HG02973 (cell line): ENCODE measurements at regions not wholly inside any gene's neighbourhood (a gene's known extent, or its start where the extent isn't known, plus 50 kb on each side); places are given as distances from the start of the nearest gene placed in this dataset.

Source experiments
- ATAC-seq: cut with Tn5 transposase; IDR thresholded peaks from one replicate; pipeline ENCODE4 v1.9.1; 2021; ENCODE audit warnings: moderate library complexity; ENCODE audit not compliant: unreplicated experiment

DNA sequence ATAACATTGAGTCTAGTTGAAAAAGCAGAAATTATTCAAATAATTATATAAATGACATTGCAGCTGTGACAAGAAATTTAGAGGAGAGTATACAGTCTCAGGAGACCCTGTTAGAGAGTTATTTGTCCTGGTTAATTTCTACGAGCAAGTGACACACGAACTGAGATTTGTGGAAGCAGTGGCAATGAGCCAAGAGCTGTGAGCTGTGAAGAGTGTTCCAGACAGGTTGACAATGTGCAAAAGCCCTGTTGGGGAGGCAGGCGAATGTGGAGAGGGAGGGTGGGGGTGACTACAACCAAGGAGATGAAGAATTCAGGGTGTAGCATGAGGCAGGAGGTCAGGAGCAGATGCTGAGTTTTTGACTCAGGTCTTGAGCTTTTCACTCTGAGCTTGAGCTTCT is 620.2 kb upstream of the TENM4 start:
- ATAC-seq, result no peak

DNA sequence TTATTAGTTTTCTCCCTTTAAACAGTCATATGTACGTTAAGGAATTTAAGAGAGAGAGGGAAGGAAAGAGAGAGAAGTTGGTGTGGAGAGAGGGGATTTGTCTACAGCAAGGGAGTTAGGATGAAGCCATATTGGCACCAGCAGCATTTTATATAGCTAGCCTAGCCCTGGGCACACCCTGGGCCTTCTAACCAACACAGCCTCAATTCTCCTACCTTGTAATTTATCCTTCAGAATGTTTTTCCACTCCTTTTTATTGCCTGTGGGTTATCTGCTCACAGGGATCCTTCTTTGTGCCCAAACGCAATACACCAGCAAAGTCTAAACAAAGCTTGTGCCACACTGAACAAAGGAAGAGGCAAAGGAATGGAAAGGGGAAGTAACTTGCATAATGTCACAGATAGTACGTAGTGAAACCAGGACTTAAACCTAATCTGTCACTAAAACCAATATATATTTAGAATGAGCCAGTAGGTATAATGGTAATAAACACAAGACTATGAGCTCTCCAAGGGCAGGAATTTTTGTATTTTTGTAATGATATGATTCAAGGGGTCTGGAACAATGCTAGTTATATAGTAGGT is 613.8 kb upstream of the TENM4 start:
- no peak for ATAC-seq

DNA sequence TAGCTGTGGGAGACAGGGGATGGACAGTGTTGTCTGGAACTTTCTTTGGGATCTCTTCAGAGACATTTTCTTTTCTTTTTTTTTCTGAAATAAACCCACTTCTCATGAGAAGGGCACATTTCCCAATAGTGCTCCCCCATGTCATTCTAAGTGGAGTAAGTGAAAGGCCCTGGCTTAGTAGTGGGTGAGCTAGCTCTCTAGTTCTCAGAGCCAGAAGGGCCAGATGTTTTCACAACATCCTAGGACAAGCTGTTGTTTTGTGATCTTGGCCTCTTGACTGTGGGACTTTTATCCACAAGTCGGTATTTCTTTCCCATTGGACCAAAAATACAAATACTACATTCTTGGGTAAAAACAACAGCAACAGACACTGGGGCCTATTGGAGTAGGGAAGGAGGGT is 607.7 kb upstream of the TENM4 start:
- ATAC-seq, result no peak

DNA sequence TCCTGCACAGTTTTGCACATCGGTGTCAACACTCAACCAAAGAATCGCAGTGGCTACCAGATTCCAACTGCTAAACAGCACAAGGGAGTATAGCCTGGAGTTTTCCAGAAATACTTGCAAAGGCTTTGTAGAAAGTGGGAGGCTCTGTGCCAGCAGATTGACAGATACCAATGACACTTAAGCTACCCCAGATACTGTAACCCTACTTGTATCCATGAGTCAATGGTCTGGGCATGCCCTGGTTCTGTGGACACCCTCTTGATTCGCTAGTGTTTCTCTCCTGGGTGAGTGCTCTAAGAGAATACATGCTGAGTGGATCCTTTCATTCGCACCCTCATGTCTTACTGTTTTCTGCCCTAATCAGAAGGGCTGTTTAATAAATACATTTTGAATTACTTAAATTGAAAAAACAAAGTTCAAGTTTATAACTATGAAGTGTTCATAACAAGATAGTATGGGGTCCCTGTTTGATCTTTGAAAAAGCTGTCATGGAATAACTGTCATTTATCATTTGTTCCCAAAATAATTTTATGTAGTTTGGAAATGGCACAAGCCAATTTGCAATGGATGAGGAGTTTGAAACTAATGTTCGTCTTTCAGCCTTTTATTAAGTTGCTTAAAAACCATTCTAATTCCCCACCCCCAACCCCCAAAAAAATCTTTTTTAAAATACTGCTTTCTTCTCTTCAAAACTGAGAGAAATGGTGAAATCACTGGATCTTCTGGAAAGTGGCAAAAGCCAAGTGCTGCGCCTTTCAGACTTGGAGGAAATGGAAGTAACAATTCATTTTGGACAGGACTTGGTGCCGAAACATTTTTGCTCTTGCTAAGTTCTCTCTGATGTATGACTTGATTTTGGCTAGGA is 600.5 kb upstream of the TENM4 start:
- ATAC-seq, result no peak

DNA sequence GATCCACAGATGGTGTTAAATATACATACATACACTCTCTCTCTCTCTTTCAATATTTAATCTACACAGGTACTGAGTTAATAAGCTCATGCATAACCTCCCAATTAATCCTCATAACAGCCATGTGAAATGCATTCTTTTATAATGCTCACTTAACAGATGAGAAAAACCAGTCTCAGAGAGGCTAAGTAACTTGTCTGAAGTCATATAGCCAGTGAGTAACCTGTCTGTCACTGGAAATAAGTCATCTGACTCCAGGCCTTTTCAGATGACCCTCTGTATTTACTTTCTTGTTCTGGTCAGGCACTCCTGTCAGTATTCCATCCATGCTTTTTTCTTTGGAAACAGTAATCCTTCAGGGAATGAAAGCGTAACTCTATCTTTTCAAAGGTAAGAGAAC is 594.0 kb upstream of the TENM4 start:
- ATAC-seq, result no peak

DNA sequence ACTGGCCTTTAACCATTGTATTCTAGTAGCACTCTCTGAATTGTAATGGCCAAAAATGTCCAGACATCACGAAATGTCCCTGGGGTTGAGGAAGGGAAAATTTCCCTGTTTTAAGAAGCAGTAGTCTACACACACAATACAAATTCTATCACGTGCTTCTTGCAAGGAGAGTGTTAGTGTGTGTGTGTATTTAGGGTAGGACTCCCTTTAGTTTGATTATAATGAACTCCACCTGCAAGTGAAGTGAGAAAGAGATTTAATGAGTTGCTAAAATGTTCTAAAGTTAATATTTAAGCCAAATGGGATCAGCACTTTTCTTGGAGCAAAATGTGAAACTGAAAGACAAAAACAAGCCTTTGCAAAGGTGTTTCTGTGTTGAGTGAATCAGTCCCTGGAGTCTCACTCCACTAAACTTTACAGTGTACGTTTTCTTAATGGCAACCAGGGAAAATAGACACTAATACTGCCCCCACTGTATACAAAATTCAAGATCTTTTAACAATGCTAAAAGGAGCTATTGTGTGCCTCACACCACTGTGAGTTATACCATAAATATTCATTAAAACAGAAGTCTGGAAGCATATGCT is 590.3 kb upstream of the TENM4 start:
- no peak for ATAC-seq

DNA sequence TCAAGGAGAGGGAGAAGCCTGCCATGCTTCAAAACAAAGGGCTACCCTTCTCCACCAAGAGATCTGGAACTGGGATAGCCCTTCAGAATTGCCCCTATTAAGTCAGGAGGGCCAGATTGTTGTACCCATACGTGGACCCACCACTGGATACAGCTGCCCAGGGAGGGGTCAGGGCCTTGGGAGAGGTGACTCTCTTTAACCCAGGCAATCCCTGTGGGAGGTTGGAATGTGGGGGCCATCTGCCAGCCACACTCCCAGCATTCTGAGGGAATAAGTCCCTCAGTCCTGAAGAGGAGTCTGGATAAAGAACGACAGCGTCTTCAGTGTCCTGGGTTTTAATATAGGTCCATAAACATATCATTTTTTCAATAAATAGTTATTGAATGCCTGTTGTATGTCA is 588.2 kb upstream of the TENM4 start:
- ATAC-seq, result no peak

DNA sequence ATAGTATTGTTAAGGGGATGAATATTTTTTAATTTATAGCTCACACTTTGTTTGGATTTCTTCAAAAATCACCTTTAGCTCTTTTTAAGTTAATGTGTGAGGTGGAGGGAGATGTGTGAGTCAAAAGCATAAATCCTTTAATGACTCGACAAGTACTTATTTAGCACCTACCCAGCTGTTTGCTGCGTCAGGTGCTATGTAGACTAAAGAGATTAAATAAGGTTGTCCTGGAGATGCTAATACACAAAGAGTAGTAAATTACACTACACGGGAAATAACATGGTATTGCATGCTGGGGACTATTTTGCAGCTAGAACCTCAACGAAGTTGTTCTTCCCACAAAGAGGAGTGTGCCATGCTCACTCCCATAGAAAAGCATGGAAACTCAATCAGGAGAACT is 583.3 kb upstream of the TENM4 start:
- ATAC-seq, result peak; percentile 75

DNA sequence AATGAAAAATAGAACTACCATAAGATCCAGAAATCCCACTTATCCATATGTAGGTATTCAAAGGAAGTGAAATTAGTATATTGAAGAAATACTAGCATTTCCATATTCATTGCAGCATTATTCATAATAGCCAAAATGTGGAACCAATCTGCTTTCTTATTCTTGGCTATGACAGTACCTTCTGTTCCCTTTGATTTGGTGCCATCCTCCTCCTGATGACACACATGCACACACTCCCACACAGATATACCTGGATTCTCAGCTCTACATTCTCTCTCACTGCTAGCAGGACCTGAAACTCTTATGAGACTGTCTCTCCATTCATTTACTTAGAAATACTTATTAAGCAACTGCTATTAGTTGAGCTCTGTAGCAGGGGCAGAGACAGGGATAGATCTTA is 582.6 kb upstream of the TENM4 start:
- ATAC-seq, result no peak

DNA sequence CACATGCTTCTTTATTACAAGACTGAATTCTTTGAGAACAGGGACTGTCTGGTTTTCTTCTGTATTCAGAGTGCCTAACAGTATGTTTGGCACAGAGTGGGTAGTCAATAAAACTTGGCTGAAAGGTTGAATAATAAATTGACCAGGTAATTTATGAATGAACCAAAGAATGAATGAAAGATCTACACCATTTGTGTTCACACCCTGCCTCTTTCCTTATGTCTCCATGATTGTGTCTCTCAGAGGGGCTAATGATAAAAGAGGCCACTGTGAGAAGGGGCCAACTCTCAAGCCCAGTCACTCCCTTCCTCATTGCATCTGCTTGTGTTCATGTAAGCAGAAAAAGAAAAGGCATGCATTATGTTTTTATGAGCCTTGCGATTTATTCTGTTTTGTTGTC is 569.7 kb upstream of the TENM4 start:
- no peak for ATAC-seq

DNA sequence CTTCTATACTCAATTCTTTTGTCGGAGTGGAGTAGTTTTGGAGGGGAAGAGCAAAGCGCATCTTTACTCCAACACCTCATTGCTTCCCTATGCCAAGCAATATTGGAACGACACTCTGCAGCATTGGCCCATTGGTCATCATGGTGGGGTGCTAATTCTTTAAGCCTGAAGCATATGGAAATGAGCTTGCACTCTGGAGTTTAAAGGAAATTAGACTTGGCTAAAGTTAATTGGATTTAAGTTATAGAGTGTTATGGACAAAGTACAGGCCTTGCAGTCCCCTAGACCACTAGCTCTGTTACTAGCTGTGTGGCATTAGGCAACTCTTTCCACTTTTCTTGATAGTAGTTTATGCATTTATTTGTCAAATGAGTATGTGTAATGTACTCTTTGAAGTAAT is 568.3 kb upstream of the TENM4 start:
- no peak for ATAC-seq

DNA sequence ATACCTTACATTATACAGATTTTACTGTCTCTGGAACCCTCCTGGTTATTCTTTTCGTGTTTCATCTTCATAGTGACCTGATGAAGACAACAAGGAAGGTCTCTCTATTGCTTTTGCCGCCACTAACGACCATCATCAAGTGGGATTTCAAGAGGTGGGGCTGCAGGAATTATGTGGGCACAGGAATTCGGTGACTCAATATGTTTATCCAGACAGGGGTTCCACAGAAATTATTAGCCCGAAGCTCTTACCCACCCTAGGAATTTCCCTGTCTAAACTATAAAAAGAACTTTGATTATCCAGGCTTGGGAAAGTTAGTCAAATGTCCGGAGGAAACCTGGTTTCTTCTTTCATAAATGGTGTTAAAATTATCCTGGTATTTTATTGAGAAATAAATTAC is 566.8 kb upstream of the TENM4 start:
- ATAC-seq, result no peak

DNA sequence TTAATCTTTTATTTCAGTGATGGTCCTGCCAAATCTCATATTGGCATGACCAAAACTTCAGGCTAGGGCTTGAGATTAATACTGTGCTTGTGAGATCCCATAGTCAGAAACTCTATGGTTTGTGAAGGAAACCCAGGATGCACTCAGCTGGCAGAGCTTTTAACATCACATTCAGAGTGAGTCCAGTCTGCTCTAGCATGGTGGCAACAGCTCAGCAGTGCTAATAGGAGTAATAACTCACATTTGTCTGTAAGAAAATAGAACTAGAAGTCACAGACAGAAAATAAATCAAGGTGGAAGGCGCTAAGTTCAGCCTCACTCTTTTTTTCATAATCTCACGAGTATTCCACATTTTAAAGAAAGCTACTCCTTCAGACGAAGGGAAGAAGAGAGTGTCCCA is 549.3 kb upstream of the TENM4 start:
- no peak for ATAC-seq

DNA sequence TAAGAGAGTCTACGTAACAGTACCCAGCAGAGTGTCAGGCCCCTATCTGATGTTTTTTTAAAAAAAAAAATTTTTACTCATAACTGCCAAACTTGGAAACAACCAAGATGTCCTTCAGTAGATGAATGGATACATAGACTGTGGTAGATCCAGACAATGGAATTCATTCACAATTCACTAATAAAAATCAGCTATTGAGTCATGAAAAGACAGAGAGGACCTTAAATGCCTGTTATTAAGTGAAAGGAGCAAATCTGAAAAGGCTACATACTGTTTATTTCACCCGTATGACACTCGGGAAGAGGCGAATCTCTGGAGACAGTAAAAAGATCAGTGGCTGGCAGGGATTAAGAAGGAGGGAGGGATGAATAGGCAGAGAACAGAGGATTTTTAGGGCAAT is 541.4 kb upstream of the TENM4 start:
- ATAC-seq, result no peak

DNA sequence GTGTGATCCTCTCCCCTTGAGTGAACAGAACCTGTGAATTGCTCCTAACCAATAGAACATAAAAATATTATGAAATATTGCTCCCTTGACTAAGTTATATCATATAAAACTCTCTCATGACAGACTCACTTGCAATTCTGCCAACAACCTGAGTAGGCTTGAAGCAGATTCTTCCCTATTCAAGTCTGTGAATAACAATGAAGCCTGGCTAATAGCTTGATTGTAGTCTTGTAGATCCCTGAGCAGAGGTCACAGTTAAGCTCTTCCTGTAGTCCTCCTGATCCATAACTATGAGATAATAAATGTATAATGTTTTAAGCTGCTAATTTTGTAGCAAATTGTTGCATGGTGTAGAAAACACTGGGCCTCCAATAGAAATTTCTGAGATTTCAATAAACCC is 540.1 kb upstream of the TENM4 start:
- ATAC-seq, result no peak

DNA sequence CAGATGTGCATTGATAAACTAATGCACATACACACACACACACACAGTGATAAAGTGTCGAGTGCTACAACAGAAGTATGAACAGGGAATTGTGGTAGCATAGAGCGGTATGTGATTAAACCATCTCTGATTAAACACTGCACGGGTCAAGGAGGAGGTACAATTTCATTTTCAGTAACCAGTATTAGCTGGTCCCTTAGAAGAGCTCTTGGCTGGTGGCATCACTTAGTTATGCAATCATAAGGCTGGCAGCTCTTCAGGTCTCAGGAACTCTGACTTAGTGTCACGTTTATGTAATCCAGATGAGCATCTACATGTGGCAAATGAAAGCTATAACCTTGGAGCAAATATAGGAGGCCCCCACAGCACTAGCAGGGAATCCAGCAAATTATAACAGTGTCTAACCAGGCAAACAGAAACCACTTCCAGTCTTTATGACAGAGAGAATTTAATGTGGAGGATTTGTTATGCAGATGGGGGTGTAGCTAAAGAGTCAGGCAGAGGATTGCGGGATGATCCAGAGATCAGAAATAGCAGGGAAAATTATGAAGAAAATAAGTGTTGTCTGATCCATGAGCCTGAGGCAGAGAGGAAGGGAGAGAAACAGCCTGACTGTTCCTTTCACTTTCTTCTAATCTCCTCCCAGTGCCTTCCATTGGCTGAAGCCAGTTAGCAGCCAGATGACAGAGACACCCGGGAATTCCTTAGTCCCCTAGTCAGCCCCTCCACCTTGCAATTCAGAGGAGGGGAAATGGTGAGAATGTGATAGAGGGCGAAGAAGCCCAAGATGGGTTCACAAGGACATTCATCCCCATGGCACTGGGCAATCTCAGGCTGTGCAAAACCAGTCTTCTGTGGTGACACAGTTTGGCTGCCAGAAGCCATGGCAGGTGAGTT is 533.1 kb upstream of the TENM4 start:
- no peak for ATAC-seq

DNA sequence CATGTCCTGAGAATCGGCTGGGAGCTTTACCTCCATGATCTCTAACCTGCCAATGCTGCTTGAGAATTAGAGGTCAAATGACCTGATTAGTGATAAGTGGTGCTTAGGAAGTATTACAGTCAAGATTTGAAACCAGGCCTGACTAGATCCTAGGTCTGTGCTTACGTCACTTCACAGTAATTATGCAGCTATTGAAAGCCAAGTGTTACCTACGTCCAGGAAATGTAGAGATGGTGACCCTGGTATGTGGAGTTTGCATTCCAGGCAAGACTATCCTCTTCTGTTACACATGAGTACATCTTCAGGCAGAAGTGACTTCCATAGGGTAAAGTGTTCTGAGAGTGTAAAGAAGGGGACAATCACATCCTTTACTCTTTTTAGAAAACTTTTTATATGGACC is 530.4 kb upstream of the TENM4 start:
- no peak for ATAC-seq

DNA sequence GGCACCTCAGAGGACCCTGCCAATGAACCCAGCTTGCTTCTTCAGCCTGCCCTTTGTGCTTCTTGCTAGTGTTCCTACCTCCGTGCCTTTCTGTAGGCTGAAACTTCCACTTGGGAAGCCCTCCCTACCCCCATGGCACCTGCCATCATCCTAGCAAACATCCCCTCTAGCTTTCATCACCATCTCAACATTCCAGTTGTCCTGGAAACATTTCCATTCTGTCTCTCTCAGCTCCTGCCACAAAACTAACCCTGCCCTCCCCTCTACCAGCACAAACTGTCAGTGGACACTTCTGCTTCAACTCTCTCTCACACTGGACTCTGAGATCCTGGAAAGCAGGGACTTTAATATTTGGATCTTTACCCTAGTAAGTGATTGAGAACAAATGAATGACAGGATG is 525.8 kb upstream of the TENM4 start:
- ATAC-seq, result no peak

DNA sequence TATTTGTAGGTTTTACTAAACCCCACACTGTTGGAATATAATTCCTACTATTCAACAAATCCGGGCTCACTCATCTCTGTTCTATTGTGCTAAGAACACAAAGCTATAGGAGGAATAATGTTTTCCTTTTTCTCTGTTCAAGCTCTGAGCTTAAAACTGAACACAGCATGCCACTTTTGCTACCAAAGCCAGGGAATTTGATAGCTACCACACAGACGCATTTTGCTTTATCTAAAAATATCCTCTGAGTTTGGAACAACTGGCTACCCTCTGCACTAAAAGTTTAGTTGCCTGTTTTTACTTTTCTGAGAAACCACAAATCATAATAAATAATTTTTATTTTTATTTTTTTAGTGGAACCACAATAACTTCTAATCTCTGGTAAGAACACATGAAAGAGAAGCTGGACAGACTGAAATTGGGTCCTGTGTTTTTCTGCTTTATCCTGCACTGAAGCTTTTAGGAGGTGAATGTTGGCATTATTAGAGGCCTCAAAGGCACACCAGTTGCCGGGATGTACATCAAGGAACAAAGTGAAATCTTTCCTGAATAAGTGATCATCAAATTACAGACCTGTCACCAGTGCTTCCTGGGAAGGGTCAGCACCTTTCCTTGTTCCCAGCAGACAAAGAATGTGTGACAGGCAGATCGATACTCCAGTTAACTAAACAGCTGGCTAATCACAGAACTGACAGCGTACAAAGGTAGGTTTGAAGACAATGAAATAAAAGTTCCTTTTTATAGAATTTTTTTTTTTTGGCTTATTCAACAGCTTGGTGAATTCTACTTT is 523.2 kb upstream of the TENM4 start:
- no peak for ATAC-seq

DNA sequence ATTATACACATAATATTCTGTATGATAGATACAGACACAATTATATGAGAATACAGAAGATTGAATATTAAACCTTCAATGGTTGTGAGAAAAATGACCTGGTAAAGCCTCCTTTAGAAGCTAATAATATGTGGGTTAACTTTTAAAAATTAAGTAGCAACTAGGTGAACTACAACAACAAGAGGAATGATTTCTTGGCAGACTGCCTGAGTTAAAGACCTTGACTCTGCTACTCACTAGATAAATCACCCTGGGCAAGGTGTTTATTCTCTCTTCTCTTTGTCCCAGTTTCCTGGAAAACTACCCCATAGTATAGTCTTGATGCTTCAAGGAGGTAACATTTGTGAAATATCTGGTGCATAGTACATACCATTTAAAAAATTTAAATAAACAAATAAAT is 519.6 kb upstream of the TENM4 start:
- no peak for ATAC-seq

DNA sequence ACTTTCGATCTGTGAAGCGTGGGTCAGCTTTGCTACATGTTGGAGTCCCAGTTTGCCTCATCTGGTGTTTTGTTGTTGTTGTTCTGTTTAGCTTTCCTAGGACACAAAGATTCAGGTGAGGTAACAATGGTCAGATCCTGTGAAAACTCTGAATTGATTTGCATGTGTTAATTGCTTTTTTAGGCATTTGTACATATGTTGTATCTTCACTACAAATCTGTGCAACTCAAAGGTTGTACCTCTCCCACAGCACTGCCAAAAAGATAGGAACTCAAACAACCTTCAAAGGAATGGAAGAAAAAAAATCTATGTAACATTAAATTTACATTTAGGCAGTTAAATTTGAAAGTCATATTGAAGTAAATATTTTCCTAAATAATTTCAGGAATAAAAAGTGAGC is 518.5 kb upstream of the TENM4 start:
- no peak for ATAC-seq
